HCT116 (cell line): ENCODE measurements at regions not wholly inside any gene's neighbourhood (a gene's known extent, or its start where the extent isn't known, plus 50 kb on each side); places are given as distances from the start of the nearest gene placed in this dataset.

Source experiments
- ATF3 ChIP-seq: IDR thresholded peaks from 2 replicates; pipeline ENCODE4 v1.6.1; 2012
- CTCF ChIP-seq, 3 experiments: fragments of 200-600 bp in 1 of 3; sonication (generic) in 1 of 3; IDR thresholded peaks in 2 of 3; conservative IDR thresholded peaks in 1 of 3; 2 replicates each; pipeline ENCODE4 v1.5.1; 2012 to 2017; ENCODE audit warnings: low read depth in 2 of 3, low read length in 2 of 3, antibody characterized with exemption in 1 of 3, borderline replicate concordance in 1 of 3, control low read depth in 1 of 3, mild to moderate bottlenecking in 1 of 3, mixed read lengths in 1 of 3, mixed run types in 1 of 3, moderate library complexity in 1 of 3; ENCODE audit not compliant: insufficient read depth in 1 of 3
- EZH2 ChIP-seq: fragments of 200-600 bp; sonication (generic); IDR thresholded peaks from 2 replicates; pipeline ENCODE4 v1.6.1; 2017; ENCODE audit warnings: antibody characterized with exemption, mixed run types
- POLR2A ChIP-seq: IDR thresholded peaks from 2 replicates; pipeline ENCODE4 v1.7.0; 2011; ENCODE audit warnings: borderline replicate concordance; ENCODE audit not compliant: insufficient read depth, insufficient read length; ENCODE audit errors: extremely low read depth
- POLR2AphosphoS5 ChIP-seq: IDR thresholded peaks from 2 replicates; pipeline ENCODE4 v1.6.1; 2011; ENCODE audit warnings: mild to moderate bottlenecking, low read depth, low read length, moderate library complexity
- ZBTB33 ChIP-seq: IDR thresholded peaks from 2 replicates; pipeline ENCODE4 v1.6.1; 2011; ENCODE audit warnings: mild to moderate bottlenecking, low read length, moderate library complexity; ENCODE audit not compliant: insufficient replicate concordance; ENCODE audit errors: extremely low read depth

- no peak for TF ChIP-seq CTCF (IDR thresholded peaks at IDR 0.05 in 2 of 3, conservative IDR thresholded peaks at IDR 0.05 in 1 of 3; ENCODE audit: borderline replicate concordance in 1 of 3, insufficient read depth in 1 of 3, low read depth in 2 of 3, low read length in 2 of 3)
- TF ChIP-seq ATF3 = no peak
- no peak for TF ChIP-seq POLR2A
- no peak for TF ChIP-seq POLR2AphosphoS5
- TF ChIP-seq EZH2 = no peak
- no peak for TF ChIP-seq ZBTB33
These were observed 191.8 kb upstream of the ARG1 start for GRCh38 chr6:131381052-131381708.
